H9 (cell line): ENCODE measurements at regions not wholly inside any gene's neighbourhood (a gene's known extent, or its start where the extent isn't known, plus 50 kb on each side); places are given as distances from the start of the nearest gene placed in this dataset.

Experiments
- DNase-seq: peaks from one replicate; pipeline ENCODE4 v3.0.0-alpha.2; 2017
- H2AFZ ChIP-seq: one replicate; pipeline ENCODE4 v1.6.1; 2013; ENCODE audit warnings: mild to moderate bottlenecking, low read length, control low read depth, moderate library complexity
- H2AK5ac ChIP-seq: 2 replicates; pipeline ENCODE4 v1.6.1; 2013; ENCODE audit warnings: low read length, control low read depth, mixed read lengths; ENCODE audit not compliant: insufficient read length
- H2BK120ac ChIP-seq: one replicate; pipeline ENCODE4 v1.6.1; 2013; ENCODE audit warnings: low read depth, mild to moderate bottlenecking, low read length, control low read depth, inconsistent platforms; ENCODE audit not compliant: poor library complexity, severe bottlenecking
- H2BK12ac ChIP-seq: 2 replicates; pipeline ENCODE4 v1.6.1; 2013; ENCODE audit warnings: low read length, control low read depth, mixed read lengths, low read depth; ENCODE audit not compliant: insufficient read length
- H2BK15ac ChIP-seq: 2 replicates; pipeline ENCODE4 v1.6.1; 2013; ENCODE audit warnings: low read depth, low read length, control low read depth
- H2BK20ac ChIP-seq: one replicate; pipeline ENCODE4 v1.6.1; 2013; ENCODE audit warnings: low read depth, mild to moderate bottlenecking, low read length, control low read depth, inconsistent platforms; ENCODE audit not compliant: poor library complexity, severe bottlenecking
- H2BK5ac ChIP-seq: 2 replicates; pipeline ENCODE4 v1.6.1; 2013; ENCODE audit warnings: low read length, control low read depth, mixed read lengths; ENCODE audit not compliant: insufficient read length
- H3K14ac ChIP-seq: 2 replicates; pipeline ENCODE4 v1.6.1; 2013; ENCODE audit warnings: low read length, control low read depth; ENCODE audit not compliant: insufficient read depth
- H3K18ac ChIP-seq: 2 replicates; pipeline ENCODE4 v1.6.1; 2013; ENCODE audit warnings: low read depth, mild to moderate bottlenecking, mixed read lengths, low read length, control low read depth; ENCODE audit not compliant: insufficient read length
- H3K23ac ChIP-seq: 2 replicates; pipeline ENCODE4 v1.6.1; 2013; ENCODE audit warnings: low read length, control low read depth, mixed read lengths, low read depth; ENCODE audit not compliant: insufficient read length
- H3K23me2 ChIP-seq: 2 replicates; pipeline ENCODE4 v1.6.1; 2013; ENCODE audit warnings: low read depth, mild to moderate bottlenecking, mixed read lengths, low read length, control low read depth; ENCODE audit not compliant: insufficient read length, poor library complexity, severe bottlenecking
- H3K27ac ChIP-seq: 2 replicates; pipeline ENCODE4 v1.5.1; 2013; ENCODE audit warnings: low read length, control low read depth, mixed read lengths, low read depth; ENCODE audit not compliant: insufficient read length
- H3K27me3 ChIP-seq: 2 replicates; pipeline ENCODE4 v1.6.1; 2013; ENCODE audit warnings: low read length, control low read depth, inconsistent platforms; ENCODE audit not compliant: insufficient read depth
- H3K4ac ChIP-seq: 2 replicates; pipeline ENCODE4 v1.6.1; 2013; ENCODE audit warnings: low read depth, mild to moderate bottlenecking, control low read depth, inconsistent platforms, low read length, moderate library complexity
- H3K4me1 ChIP-seq: 2 replicates; pipeline ENCODE4 v1.6.1; 2013; ENCODE audit warnings: low read length, control low read depth, inconsistent platforms; ENCODE audit not compliant: insufficient read depth
- H3K4me2 ChIP-seq: 2 replicates; pipeline ENCODE4 v1.6.1; 2013; ENCODE audit warnings: low read length, control low read depth, mixed read lengths; ENCODE audit not compliant: insufficient read length, insufficient read depth
- H3K56ac ChIP-seq: 2 replicates; pipeline ENCODE4 v1.6.1; 2013; ENCODE audit warnings: low read depth, mild to moderate bottlenecking, mixed read lengths, low read length, control low read depth; ENCODE audit not compliant: insufficient read length
- H3K79me1 ChIP-seq: 2 replicates; pipeline ENCODE4 v1.6.1; 2013; ENCODE audit warnings: low read depth, mild to moderate bottlenecking, moderate library complexity, low read length, control low read depth, inconsistent platforms; ENCODE audit not compliant: insufficient read depth, poor library complexity, severe bottlenecking
- H3K79me2 ChIP-seq: 2 replicates; pipeline ENCODE4 v1.6.1; 2013; ENCODE audit warnings: low read length, control low read depth, inconsistent platforms; ENCODE audit not compliant: insufficient read depth
- H3K9ac ChIP-seq: 2 replicates; pipeline ENCODE4 v1.6.1; 2013; ENCODE audit warnings: low read length, control low read depth, mixed read lengths; ENCODE audit not compliant: insufficient read length; ENCODE audit errors: extremely low read depth
- H3K9me3 ChIP-seq: one replicate; pipeline ENCODE4 v1.6.1; 2013; ENCODE audit warnings: low read depth, low read length, inconsistent platforms; ENCODE audit not compliant: control insufficient read depth
- H3T11ph ChIP-seq: one replicate; pipeline ENCODE4 v1.6.1; 2013; ENCODE audit warnings: mild to moderate bottlenecking, low read length, control low read depth, inconsistent platforms
- H4K20me1 ChIP-seq: one replicate; pipeline ENCODE4 v1.6.1; 2013; ENCODE audit not compliant: control insufficient read depth, insufficient read length, insufficient read depth
- H4K5ac ChIP-seq: 2 replicates; pipeline ENCODE4 v1.6.1; 2013; ENCODE audit warnings: low read depth, mild to moderate bottlenecking, mixed read lengths, low read length, control low read depth; ENCODE audit not compliant: insufficient read length
- H4K8ac ChIP-seq: replicated peaks from 2 replicates; pipeline ENCODE4 v1.6.1; 2013; ENCODE audit warnings: low read length, control low read depth, mixed read lengths, low read depth; ENCODE audit not compliant: insufficient read length
- H4K91ac ChIP-seq: 2 replicates; pipeline ENCODE4 v1.6.1; 2013; ENCODE audit warnings: low read depth, mild to moderate bottlenecking, moderate library complexity, mixed read lengths, low read length, control low read depth; ENCODE audit not compliant: insufficient read length
- H3K27ac Mint-ChIP-seq, 3 experiments: 2 replicates in 2 of 3; 3 replicates in 1 of 3; pipeline ENCODE4 v1.8.0; 2020 to 2021; ENCODE audit warnings: mixed read lengths in 3 of 3, mild to moderate bottlenecking in 1 of 3, moderate library complexity in 1 of 3
- H3K27me3 Mint-ChIP-seq: 2 replicates; pipeline ENCODE4 v1.8.0; 2021; ENCODE audit warnings: low read depth, mild to moderate bottlenecking, moderate library complexity, mixed read lengths
- H3K36me3 Mint-ChIP-seq, 3 experiments: 2 replicates in 2 of 3; 3 replicates in 1 of 3; pipeline ENCODE4 v1.8.0; 2020 to 2021; ENCODE audit warnings: low read depth in 3 of 3, mixed read lengths in 3 of 3; ENCODE audit not compliant: insufficient read depth in 1 of 3
- H3K4me1 Mint-ChIP-seq, 2 experiments: 2 replicates each; pipeline ENCODE4 v1.8.0; 2020; ENCODE audit warnings: mixed read lengths in 2 of 2
- H3K4me3 Mint-ChIP-seq, 2 experiments: 2 replicates in 1 of 2; 3 replicates in 1 of 2; pipeline ENCODE4 v1.8.0; 2020 to 2021; ENCODE audit warnings: mild to moderate bottlenecking in 2 of 2, mixed read lengths in 2 of 2, moderate library complexity in 1 of 2
- H3K9me3 Mint-ChIP-seq, 2 experiments: 2 replicates in 1 of 2; 3 replicates in 1 of 2; pipeline ENCODE4 v1.8.0; 2020; ENCODE audit warnings: mild to moderate bottlenecking in 2 of 2, mixed read lengths in 2 of 2, moderate library complexity in 1 of 2
- WGBS: extraction: QIAGEN DNeasy Blood & Tissue Kit; methylation state at CpG from one replicate; pipeline ENCODE4 v1.1.7; 2013; ENCODE audit warnings: missing lambda C conversion rate, low lambda C conversion rate, mixed read lengths; ENCODE audit not compliant: insufficient read length; ENCODE audit errors: extremely low coverage; 5-methylcytosine and 5-hydroxymethylcytosine counted together
- TF ChIP-seq, protein P1 (sequence below): fragments of 200-600 bp; sonication (generic); conservative IDR thresholded peaks from 3 replicates; pipeline ENCODE4 v1.8.0; 2021; ENCODE audit warnings: antibody characterized with exemption, mild to moderate bottlenecking

GRCh38 chr9:103483471-103484096 lies 488.5 kb downstream of the CYLC2 start:
- Histone ChIP-seq H3K27ac (no peak overlapping the region), H4K20me1 (no peaks in the 10 kb centered on the region), H2BK15ac (no peak overlapping the region), H2BK12ac (no peak overlapping the region), H2BK20ac (no peak overlapping the region), H3K18ac (no peak overlapping the region), H3K27me3 (no peaks in the 10 kb centered on the region), H3K4ac (no peak overlapping the region), H4K5ac (no peak overlapping the region), H2BK120ac (no peak overlapping the region), H4K91ac (no peak overlapping the region), H3K56ac (no peak overlapping the region), H3K4me1 (no peaks in the 10 kb centered on the region), H3K23ac (no peak overlapping the region), H4K8ac (no peak overlapping the region), H3K23me2 (no peaks in the 10 kb centered on the region), H3K14ac (no peak overlapping the region; the same call in 1 of the 2 replicates), H2BK5ac (no peak overlapping the region), H2AK5ac (no peak overlapping the region), H3T11ph (no peak overlapping the region), H3K9ac (no peak overlapping the region), H3K4me2 (no peak overlapping the region), H3K79me2 (no peaks in the 10 kb centered on the region), H2AFZ (no peak overlapping the region), H3K79me1 (no peaks in the 10 kb centered on the region), H3K9me3 (no peaks in the 10 kb centered on the region)
- DNase-seq = no peak
- H3K36me3 Mint-ChIP-seq = peaks cover 0 to 4% (median 0%) of the 10 kb centered on the region in 3 experiments; a peak in 3 of 7 replicates
- H3K27me3 Mint-ChIP-seq = no peaks in the 10 kb centered on the region; the same call in 1 of the 2 replicates
- H3K27ac Mint-ChIP-seq = no peak overlapping the region
- no CpG with 5 or more reads among the region's 29 CpGs for WGBS
- TF ChIP-seq, protein P1, sequence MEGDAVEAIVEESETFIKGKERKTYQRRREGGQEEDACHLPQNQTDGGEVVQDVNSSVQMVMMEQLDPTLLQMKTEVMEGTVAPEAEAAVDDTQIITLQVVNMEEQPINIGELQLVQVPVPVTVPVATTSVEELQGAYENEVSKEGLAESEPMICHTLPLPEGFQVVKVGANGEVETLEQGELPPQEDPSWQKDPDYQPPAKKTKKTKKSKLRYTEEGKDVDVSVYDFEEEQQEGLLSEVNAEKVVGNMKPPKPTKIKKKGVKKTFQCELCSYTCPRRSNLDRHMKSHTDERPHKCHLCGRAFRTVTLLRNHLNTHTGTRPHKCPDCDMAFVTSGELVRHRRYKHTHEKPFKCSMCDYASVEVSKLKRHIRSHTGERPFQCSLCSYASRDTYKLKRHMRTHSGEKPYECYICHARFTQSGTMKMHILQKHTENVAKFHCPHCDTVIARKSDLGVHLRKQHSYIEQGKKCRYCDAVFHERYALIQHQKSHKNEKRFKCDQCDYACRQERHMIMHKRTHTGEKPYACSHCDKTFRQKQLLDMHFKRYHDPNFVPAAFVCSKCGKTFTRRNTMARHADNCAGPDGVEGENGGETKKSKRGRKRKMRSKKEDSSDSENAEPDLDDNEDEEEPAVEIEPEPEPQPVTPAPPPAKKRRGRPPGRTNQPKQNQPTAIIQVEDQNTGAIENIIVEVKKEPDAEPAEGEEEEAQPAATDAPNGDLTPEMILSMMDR = no peak
- H3K4me1 Mint-ChIP-seq = peaks cover 0 to 4% of the 10 kb centered on the region in 2 experiments; a peak in 3 of 4 replicates
- peaks cover 3 to 6% of the 10 kb centered on the region in 2 experiments; a peak in 4 of 5 replicates for H3K9me3 Mint-ChIP-seq
- H3K4me3 Mint-ChIP-seq = no peak overlapping the region
